Fibroblast of peridontal ligament (primary cell): ENCODE measurements at regions not wholly inside any gene's neighbourhood (a gene's known extent, or its start where the extent isn't known, plus 50 kb on each side); places are given as distances from the start of the nearest gene placed in this dataset.
A peak's percentile ranks its signal among the peaks of the same experiment; 100 is the strongest.

Experiments used
- DNase-seq: peaks from one replicate; pipeline ENCODE4 v3.0.0-alpha.2; 2010; ENCODE audit errors: extremely low read depth

DNA sequence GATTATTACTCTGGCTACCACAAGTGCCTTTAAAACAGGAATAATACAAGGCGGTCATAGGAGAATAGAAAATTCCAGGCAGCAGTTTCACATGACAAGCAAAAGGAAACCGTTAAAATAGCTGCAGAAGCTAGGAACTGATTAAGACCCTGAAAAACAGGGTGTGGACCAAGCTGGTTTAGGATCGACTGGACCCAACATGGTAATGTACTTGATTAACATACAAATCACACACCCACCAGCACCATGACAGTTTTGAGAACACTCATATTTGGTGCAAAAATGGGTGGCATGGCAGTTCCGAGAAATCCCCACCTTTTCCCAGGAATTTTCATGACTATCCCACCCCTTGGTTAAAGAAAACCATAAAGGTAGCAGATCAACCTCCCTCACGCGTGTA lies 51.9 kb upstream of the TMEM163 start:
- DNase-seq, result no peak

DNA sequence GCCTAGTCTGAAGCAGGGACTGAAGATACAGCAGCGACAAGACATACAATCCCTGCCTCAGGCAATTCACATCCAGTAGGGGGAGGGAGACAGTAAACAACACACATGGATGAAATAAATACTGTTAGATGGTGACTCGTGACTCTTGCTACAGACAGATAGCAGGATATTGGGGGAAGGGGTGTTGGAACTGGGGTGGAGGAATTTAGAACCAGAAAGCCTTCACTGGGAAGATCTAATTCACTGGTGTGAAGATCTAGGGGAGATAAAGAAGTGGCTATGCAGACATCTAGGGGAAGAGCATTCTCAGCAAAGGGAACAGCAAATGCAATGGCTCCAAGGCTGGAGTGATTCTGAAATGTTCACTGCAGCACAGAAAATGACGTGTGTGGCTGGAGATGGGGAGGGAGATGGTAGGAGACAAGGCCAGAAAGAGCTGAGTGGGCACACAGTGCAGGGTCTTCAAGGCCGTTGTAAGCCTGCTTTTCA lies 52.6 kb upstream of the TMEM163 start:
- DNase-seq, result no peak

- DNase-seq, result no peak
Observed at GRCh38 chr2:134772493-134773169, 53.8 kb upstream of the TMEM163 start.

DNA sequence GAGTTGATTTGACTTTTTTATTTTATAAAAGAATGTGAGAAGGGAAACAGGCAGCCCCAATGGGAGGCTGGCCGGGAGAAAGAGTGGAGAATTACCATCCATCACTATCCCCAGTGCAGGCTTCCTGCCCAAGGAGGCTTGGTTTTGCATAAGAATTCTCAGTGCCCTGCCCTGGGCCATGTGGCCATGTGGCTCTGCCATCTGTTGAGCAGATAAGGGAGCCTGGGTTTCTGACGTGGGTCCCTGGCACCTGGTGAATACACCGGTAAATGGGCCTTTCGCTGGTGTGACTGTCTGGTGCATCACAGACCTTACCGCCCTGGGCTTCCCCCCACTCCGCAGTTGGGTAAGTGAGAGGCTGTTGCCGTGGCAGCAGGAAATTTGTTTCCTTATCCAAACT lies 54.5 kb upstream of the TMEM163 start:
- no peak for DNase-seq

DNA sequence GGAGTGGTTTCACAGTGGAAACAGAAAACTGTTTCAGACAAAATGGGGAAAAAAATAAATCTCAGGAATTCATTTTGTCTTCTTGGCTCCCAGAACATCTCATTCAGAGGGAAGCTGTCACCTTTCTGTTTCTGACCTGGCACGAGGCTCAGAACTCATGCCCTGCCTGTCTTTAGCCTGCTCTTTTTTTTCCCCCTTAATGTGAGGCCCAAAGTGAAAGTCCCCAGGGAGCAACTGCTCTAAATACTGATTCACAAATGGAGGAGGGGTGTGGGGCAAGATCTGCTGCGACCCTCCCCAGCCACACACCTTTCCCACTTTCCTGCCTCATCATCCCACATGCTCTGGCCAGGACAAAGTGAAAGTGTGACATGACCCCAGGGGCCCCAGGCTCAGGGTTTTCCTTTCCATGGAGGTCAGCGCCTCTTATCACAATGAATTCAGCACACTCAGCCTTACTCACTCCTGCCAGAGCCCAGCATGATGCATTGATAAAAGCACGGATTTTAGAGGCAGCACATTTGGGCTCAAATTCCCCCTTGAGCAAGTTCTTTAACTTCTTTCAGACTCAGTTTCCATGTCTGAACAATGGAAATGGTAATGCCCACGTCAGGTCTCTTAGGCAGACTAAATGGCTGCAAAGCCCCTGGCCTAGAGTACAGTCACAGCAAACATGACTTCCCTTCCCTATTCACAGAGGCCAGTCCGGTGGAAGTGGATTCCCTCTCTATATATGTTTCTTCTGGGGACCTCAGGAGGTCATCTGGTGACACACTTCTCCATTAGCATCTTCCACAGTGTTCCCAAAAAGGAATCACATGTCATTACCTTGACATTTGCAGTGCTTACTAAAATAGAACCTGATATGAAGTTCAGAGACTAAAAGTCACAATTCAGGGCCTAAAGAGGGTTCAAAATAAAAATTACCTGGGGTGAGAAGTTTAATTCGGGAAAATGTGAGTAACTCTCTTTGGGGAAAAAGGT lies 55.3 kb upstream of the TMEM163 start:
- no peak for DNase-seq

- peak; percentile 13 for DNase-seq
Observed at GRCh38 chr2:134774786-134775641, 56.2 kb upstream of the TMEM163 start.

DNA sequence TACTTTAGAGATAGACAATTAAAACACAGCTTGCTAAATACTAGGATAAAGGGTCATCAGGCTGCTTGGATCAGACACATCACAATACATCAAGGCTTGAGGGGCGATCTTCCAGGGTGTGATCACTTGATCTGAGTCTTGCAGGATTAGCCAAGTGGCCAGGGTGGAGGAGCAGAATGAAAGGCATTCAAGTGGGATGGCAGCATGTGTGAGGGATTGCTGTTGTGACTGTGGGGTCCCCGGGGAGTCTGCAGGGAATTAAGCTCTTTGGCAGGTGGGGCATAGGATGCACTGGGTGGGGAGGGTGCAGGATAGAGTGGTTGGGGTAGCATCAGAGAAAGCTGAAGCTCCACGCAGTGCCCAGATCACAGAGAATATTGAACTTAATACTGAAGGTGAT lies 58.0 kb upstream of the TMEM163 start:
- no peak for DNase-seq

GRCh38 chr2:134777593-134777992 lies 58.8 kb upstream of the TMEM163 start:
- DNase-seq, result no peak

GRCh38 chr2:134778372-134778771 lies 59.6 kb upstream of the TMEM163 start:
- DNase-seq, result no peak

GRCh38 chr2:134780972-134781371 lies 57.4 kb upstream of the ACMSD start:
- DNase-seq, result no peak

GRCh38 chr2:134782107-134782506 lies 56.3 kb upstream of the ACMSD start:
- DNase-seq, result no peak

GRCh38 chr2:134782792-134783191 lies 55.6 kb upstream of the ACMSD start:
- DNase-seq, result peak; percentile 61

DNA sequence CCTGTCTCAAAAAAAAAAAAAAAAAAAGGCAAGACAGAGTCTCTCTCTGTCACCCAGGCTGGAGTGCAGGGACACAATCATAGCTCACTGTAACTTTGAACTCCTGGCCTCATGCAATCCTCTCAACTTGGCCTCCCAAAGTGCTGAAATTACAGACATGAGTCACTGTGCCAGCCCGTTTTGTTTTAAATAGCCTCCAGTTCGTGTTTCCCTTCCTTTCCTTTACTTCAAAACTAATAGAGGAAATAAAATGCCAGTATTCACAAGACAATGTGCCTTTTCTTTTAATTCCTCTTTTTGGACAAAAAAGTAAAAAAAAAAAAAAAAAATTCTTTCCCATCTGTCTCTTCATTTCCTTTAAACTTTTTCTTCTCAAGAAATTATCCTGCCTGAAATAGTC lies 54.5 kb upstream of the ACMSD start:
- no peak for DNase-seq

DNA sequence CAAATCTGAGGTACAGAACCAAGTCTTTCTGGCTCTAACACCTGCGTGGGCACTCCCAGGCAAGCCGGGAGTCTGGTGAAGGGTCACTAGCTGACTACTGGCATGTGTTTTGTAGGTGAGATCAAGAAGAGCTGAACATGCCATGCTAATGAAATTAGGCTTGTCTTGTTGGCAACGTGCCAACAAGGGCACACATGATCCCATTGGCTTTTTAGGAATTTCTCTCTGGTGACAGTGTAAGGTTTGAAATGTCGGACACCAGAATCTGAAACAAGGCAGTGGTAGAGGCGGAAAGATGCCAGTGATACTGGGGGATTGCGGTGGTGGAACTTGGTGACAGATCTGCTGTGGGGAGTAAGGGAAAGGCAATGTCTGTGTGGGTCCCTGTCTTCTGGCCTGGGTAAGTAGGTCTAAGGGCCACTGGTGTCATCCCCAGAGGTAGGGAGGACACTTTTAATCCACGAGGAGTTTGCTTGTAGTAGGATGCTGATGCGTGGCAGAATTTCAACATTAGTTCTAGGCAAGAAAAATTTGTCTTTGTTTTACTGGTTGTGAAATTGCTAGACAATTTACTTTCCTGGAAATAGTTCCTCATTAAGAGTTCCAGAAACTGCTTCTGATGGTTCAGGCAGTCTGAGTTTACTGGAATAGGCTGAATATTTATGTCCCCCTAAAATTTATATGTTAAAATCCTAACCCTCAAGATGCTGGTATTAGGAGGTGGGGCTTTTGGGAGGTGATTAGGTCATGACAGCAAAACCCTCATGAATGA lies 52.6 kb upstream of the ACMSD start:
- no peak for DNase-seq

GRCh38 chr2:134788417-134788816 lies 50.0 kb upstream of the ACMSD start:
- DNase-seq, result no peak
